Common myeloid progenitor, CD34-positive (primary cell): ENCODE measurements at regions not wholly inside any gene's neighbourhood (a gene's known extent, or its start where the extent isn't known, plus 50 kb on each side); places are given as distances from the start of the nearest gene placed in this dataset.

Source experiments
- CTCF ChIA-PET: fragments of 350-600 bp; sonication (Branson Sonifier 250); formaldehyde crosslinking; loops from one replicate; lab custom pipeline; 2021; ENCODE audit warnings: antibody characterized with exemption; lab: Charles Lee
- POLR2A ChIA-PET: fragments of 350-600 bp; sonication (Branson Sonifier 250); formaldehyde crosslinking; loops from one replicate; lab custom pipeline; 2021; ENCODE audit warnings: antibody characterized with exemption; lab: Charles Lee
- DNase-seq, 3 donors: peaks; one replicate each; pipeline versions ENCODE4 v3.0.0 to v3.0.0-alpha.2; 2013
- H3K27ac ChIP-seq, 2 experiments: 1 replicate in 1 of 2; 2 replicates in 1 of 2; pipeline ENCODE4 v1.7.0; 2013; ENCODE audit warnings: inconsistent platforms in 2 of 2, low read length in 2 of 2, mild to moderate bottlenecking in 2 of 2, low read depth in 1 of 2, moderate library complexity in 1 of 2; ENCODE audit not compliant: severe bottlenecking in 2 of 2, insufficient read depth in 1 of 2, poor library complexity in 1 of 2
- H3K27me3 ChIP-seq, 5 experiments: replicated peaks in 2 of 5; 1 replicate in 3 of 5; 2 replicates in 2 of 5; pipeline versions ENCODE4 v1.6.1 to v1.7.0; 2013; ENCODE audit warnings: low read length in 4 of 5, mild to moderate bottlenecking in 2 of 5, moderate library complexity in 2 of 5, inconsistent platforms in 1 of 5; ENCODE audit not compliant: insufficient read depth in 5 of 5, control insufficient read depth in 4 of 5
- H3K36me3 ChIP-seq, 4 experiments: 1 replicate in 2 of 4; 2 replicates in 2 of 4; pipeline versions ENCODE4 v1.6.1 to v1.7.0; 2013; ENCODE audit warnings: low read length in 3 of 4, control low read depth in 1 of 4, mild to moderate bottlenecking in 1 of 4; ENCODE audit not compliant: control insufficient read depth in 4 of 4, insufficient read depth in 4 of 4
- H3K4me1 ChIP-seq, 4 experiments: 1 replicate in 3 of 4; 2 replicates in 1 of 4; pipeline versions ENCODE4 v1.6.1 to v1.7.1; 2013; ENCODE audit warnings: low read length in 3 of 4, mild to moderate bottlenecking in 3 of 4, control low read depth in 1 of 4, inconsistent platforms in 1 of 4, moderate library complexity in 1 of 4; ENCODE audit not compliant: control insufficient read depth in 4 of 4, insufficient read depth in 4 of 4; ENCODE audit errors: control extremely low read depth in 1 of 4
- H3K4me3 ChIP-seq, 7 experiments: 1 replicate in 4 of 7; 2 replicates in 3 of 7; pipeline versions ENCODE4 v1.5.1 to v1.7.0; 2013; ENCODE audit warnings: mild to moderate bottlenecking in 7 of 7, low read length in 6 of 7, moderate library complexity in 6 of 7, inconsistent platforms in 2 of 7, low read depth in 2 of 7, control low read depth in 1 of 7; ENCODE audit not compliant: insufficient read depth in 4 of 7, control insufficient read depth in 1 of 7; ENCODE audit errors: extremely low read depth in 1 of 7
- H3K9me3 ChIP-seq, 5 experiments: 1 replicate in 4 of 5; 2 replicates in 1 of 5; pipeline versions ENCODE4 v1.6.1 to v1.7.1; 2013; ENCODE audit warnings: low read length in 4 of 5, mild to moderate bottlenecking in 2 of 5, inconsistent platforms in 1 of 5, low read depth in 1 of 5, moderate library complexity in 1 of 5; ENCODE audit not compliant: control insufficient read depth in 4 of 5, insufficient read depth in 2 of 5; ENCODE audit errors: control extremely low read depth in 1 of 5
- WGBS: methylation state at CpG from one replicate; pipeline ENCODE4 v1.1.5; 2013; ENCODE audit not compliant: insufficient coverage; 5-methylcytosine and 5-hydroxymethylcytosine counted together

GRCh38 chr4:177612684-177613083, 170.4 kb upstream of the AGA start:
- H3K27ac ChIP-seq, result no peak overlapping the region
- ChIA-PET POLR2A (no interaction called here), CTCF (no interaction called here)
- H3K27me3 ChIP-seq, result no peaks in the 10 kb centered on the region
- WGBS, result no CpG with 5 or more reads among the region's 2 CpGs
- peaks cover 0 to under 1% (median 0%) of the 10 kb centered on the region in 5 experiments for H3K9me3 ChIP-seq
- H3K4me3 ChIP-seq, result no peak overlapping the region
- no peaks in the 10 kb centered on the region for H3K36me3 ChIP-seq
- DNase-seq, result no peak
- H3K4me1 ChIP-seq, result no peaks in the 10 kb centered on the region

- H3K4me1 ChIP-seq, result no peaks in the 10 kb centered on the region
- ChIA-PET POLR2A (no interaction called here), CTCF (no interaction called here)
- no peak for DNase-seq
- H3K9me3 ChIP-seq, result peaks cover 0 to 4% (median 0%) of the 10 kb centered on the region in 5 experiments
- H3K27me3 ChIP-seq, result no peaks in the 10 kb centered on the region
- H3K27ac ChIP-seq, result no peak overlapping the region
- H3K36me3 ChIP-seq, result no peaks in the 10 kb centered on the region
- no peak overlapping the region for H3K4me3 ChIP-seq
These were observed 190.2 kb upstream of the AGA start for GRCh38 chr4:177632481-177632880.

GRCh38 chr4:177638871-177639270, 196.6 kb upstream of the AGA start:
- no peak for DNase-seq
- Histone ChIP-seq H3K9me3 (no peaks in the 10 kb centered on the region), H3K4me1 (no peaks in the 10 kb centered on the region), H3K36me3 (no peaks in the 10 kb centered on the region), H3K27ac (no peak overlapping the region), H3K27me3 (no peaks in the 10 kb centered on the region), H3K4me3 (no peak overlapping the region)
- ChIA-PET CTCF (no interaction called here), POLR2A (no interaction called here)
- no CpG with 5 or more reads among the region's 2 CpGs for WGBS

- Histone ChIP-seq H3K9me3 (no peaks in the 10 kb centered on the region), H3K27ac (no peak overlapping the region), H3K27me3 (no peaks in the 10 kb centered on the region), H3K4me1 (no peaks in the 10 kb centered on the region), H3K4me3 (no peak overlapping the region), H3K36me3 (no peaks in the 10 kb centered on the region)
- ChIA-PET CTCF (no interaction called here), POLR2A (no interaction called here)
- DNase-seq, result no peak
- 83% methylated on average over 1 of the region's 4 CpGs for WGBS
These were observed 198.6 kb upstream of the AGA start for GRCh38 chr4:177640864-177641263.

DNA sequence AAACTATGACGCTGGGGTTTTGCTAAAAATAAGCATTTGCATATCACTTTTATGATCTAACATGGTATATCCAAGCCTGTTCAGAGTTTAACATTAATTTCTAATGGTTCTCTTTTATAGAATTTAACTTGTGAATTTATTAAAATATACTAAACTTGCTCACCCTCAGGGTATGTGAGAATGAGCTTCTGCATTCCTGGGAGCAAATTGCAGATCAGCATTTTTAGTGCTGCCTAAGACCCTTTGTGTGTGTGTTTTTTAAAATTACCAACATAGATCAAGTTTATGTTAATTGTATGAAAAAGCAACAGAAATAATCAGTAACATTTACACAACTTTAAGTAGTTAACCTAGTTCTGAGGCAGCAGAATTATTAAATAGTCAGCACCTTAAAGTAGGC, 218.0 kb upstream of the AGA start:
- Histone ChIP-seq H3K4me1 (no peaks in the 10 kb centered on the region), H3K9me3 (peaks cover 0 to 1% (median 0%) of the 10 kb centered on the region in 5 experiments), H3K36me3 (no peaks in the 10 kb centered on the region), H3K27ac (no peak overlapping the region), H3K4me3 (no peak overlapping the region), H3K27me3 (no peaks in the 10 kb centered on the region)
- no peak for DNase-seq
- CTCF ChIA-PET, result no interaction called here
- no CpG with 5 or more reads among the region's 1 CpG for WGBS
- POLR2A ChIA-PET, result no interaction called here

- CTCF ChIA-PET, result no interaction called here
- POLR2A ChIA-PET, result no interaction called here
- no peaks in the 10 kb centered on the region for H3K36me3 ChIP-seq
- H3K4me3 ChIP-seq, result no peak overlapping the region
- 91% methylated on average over 1 of the region's 5 CpGs for WGBS
- H3K9me3 ChIP-seq, result peaks cover 0 to 1% (median 0%) of the 10 kb centered on the region in 5 experiments
- no peak for DNase-seq
- no peak overlapping the region for H3K27ac ChIP-seq
- H3K4me1 ChIP-seq, result no peaks in the 10 kb centered on the region
- H3K27me3 ChIP-seq, result no peaks in the 10 kb centered on the region
These were observed 225.4 kb upstream of the AGA start for GRCh38 chr4:177667687-177668086.

GRCh38 chr4:177671387-177671786, 229.2 kb upstream of the AGA start:
- no peak for DNase-seq
- Histone ChIP-seq H3K4me1 (no peaks in the 10 kb centered on the region), H3K27ac (no peak overlapping the region), H3K4me3 (no peak overlapping the region), H3K9me3 (no peaks in the 10 kb centered on the region), H3K27me3 (no peaks in the 10 kb centered on the region), H3K36me3 (no peaks in the 10 kb centered on the region)
- POLR2A ChIA-PET, result interaction anchor here (0.5 kb wide), 1 partner anchor 229 kb away, joined by 3 read pairs; no protein-coding TSS in a partner anchor
- CTCF ChIA-PET, result no interaction called here
- WGBS, result 98% methylated on average over 3 of the region's 3 CpGs
